MCF 10A (cell line): ENCODE measurements at regions not wholly inside any gene's neighbourhood (a gene's known extent, or its start where the extent isn't known, plus 50 kb on each side); places are given as distances from the start of the nearest gene placed in this dataset.

ENCODE experiments used
- BruUV-seq: library from RNA; stranded (reverse); fragments of 400-500 nt; replicated peaks from 2 replicates; lab custom pipeline; 2021; lab: Mats Ljungman, UMichigan
- CTCF ChIA-PET: fragments of 300-600 bp; sonication (Branson Sonifier 250); formaldehyde crosslinking; extraction: SDS; loops from one replicate; lab custom pipeline; 2021; ENCODE audit warnings: antibody characterized with exemption, inconsistent platforms; lab: Yijun Ruan, JAX
- POLR2A ChIA-PET: fragments of 300-600, 350-650 bp; sonication (Branson Sonifier 250); formaldehyde crosslinking; extraction: SDS; loops from one replicate; lab custom pipeline; 2020; ENCODE audit warnings: antibody characterized with exemption, inconsistent platforms; lab: Yijun Ruan, JAX
- DNase-seq: peaks from one replicate; pipeline ENCODE4 v3.0.0-alpha.2; 2018; ENCODE audit not compliant: unreplicated experiment
- H3K27ac Mint-ChIP-seq: one replicate; pipeline ENCODE4 v1.8.0; 2022; ENCODE audit warnings: mild to moderate bottlenecking, low read depth, mixed read lengths; ENCODE audit not compliant: unreplicated experiment
- H3K27me3 Mint-ChIP-seq: one replicate; pipeline ENCODE4 v1.8.0; 2022; ENCODE audit warnings: mixed read lengths; ENCODE audit not compliant: insufficient read depth, unreplicated experiment
- H3K36me3 Mint-ChIP-seq: one replicate; pipeline ENCODE4 v1.8.0; 2022; ENCODE audit warnings: mild to moderate bottlenecking, moderate library complexity, mixed read lengths; ENCODE audit not compliant: insufficient read depth, unreplicated experiment
- H3K4me1 Mint-ChIP-seq: one replicate; pipeline ENCODE4 v1.8.0; 2022; ENCODE audit warnings: mixed read lengths; ENCODE audit not compliant: insufficient read depth, unreplicated experiment
- H3K4me3 Mint-ChIP-seq: one replicate; pipeline ENCODE4 v1.8.0; 2022; ENCODE audit warnings: mild to moderate bottlenecking, moderate library complexity, mixed read lengths; ENCODE audit not compliant: unreplicated experiment
- H3K9me3 Mint-ChIP-seq: one replicate; pipeline ENCODE4 v1.8.0; 2022; ENCODE audit warnings: mixed read lengths; ENCODE audit not compliant: unreplicated experiment
- CTCF ChIP-seq: fragments of 200-600 bp; IDR thresholded peaks from one replicate; pipeline ENCODE4 v1.8.0; 2022; ENCODE audit warnings: antibody characterized with exemption, mild to moderate bottlenecking; ENCODE audit not compliant: unreplicated experiment
- intact Hi-C: fragments of 100-400 bp; cut with micrococcal nuclease; formaldehyde crosslinking; loops from 2 replicates; pipeline ENCODE4 v1.14.1; 2022

- peaks cover 7% of the 10 kb centered on the region for H3K9me3 Mint-ChIP-seq
- POLR2A ChIA-PET = no interaction called here
- TF ChIP-seq CTCF = no peak
- intact Hi-C loops = no loop called here
- BruUV-seq = no TSS peak
- no peak for DNase-seq
- H3K4me1 Mint-ChIP-seq = no peaks in the 10 kb centered on the region
- no peak overlapping the region for H3K27ac Mint-ChIP-seq
- no peak overlapping the region for H3K4me3 Mint-ChIP-seq
- H3K27me3 Mint-ChIP-seq = peaks cover 14% of the 10 kb centered on the region
- CTCF ChIA-PET = no interaction called here
- H3K36me3 Mint-ChIP-seq = no peaks in the 10 kb centered on the region
Measured at GRCh38 chr22:35202376-35202775, 54.9 kb upstream of the HMGXB4 start.

GRCh38 chr22:35203583-35203982 lies 53.7 kb upstream of the HMGXB4 start:
- Mint-ChIP-seq H3K36me3 (no peaks in the 10 kb centered on the region), H3K9me3 (peaks cover 7% of the 10 kb centered on the region), H3K27ac (no peak overlapping the region), H3K4me1 (no peaks in the 10 kb centered on the region), H3K27me3 (peaks cover 2% of the 10 kb centered on the region), H3K4me3 (no peak overlapping the region)
- BruUV-seq = no TSS peak
- intact Hi-C loops = no loop called here
- CTCF ChIA-PET = interaction anchor here (0.7 kb wide), 1 partner anchor 1065 kb away, joined by 3 read pairs; no protein-coding TSS in a partner anchor
- POLR2A ChIA-PET = no interaction called here
- no peak for DNase-seq
- no peak for TF ChIP-seq CTCF

GRCh38 chr22:35204807-35205775 lies 52.2 kb upstream of the HMGXB4 start:
- DNase-seq = no peak
- H3K27ac Mint-ChIP-seq = no peak overlapping the region
- TF ChIP-seq CTCF = no peak

GRCh38 chr22:35205961-35206360 lies 51.3 kb upstream of the HMGXB4 start:
- peak; percentile 2 for DNase-seq
- no peak overlapping the region for H3K27ac Mint-ChIP-seq
- no peak for TF ChIP-seq CTCF
- peaks cover 1% of the 10 kb centered on the region for H3K9me3 Mint-ChIP-seq
- POLR2A ChIA-PET = interaction anchor here (0.6 to 1.2 kb wide), 2 partner anchors 52 to 105 kb away, joined by 3 to 4 read pairs; no protein-coding TSS in a partner anchor
- H3K27me3 Mint-ChIP-seq = no peaks in the 10 kb centered on the region
- H3K4me1 Mint-ChIP-seq = no peaks in the 10 kb centered on the region
- H3K36me3 Mint-ChIP-seq = no peaks in the 10 kb centered on the region
- BruUV-seq = no TSS peak
- H3K4me3 Mint-ChIP-seq = no peak overlapping the region
- intact Hi-C loops = no loop called here
- CTCF ChIA-PET = interaction anchor here (0.5 to 1.7 kb wide), 4 partner anchors 24 to 335 kb away, joined by 3 to 6 read pairs (median 3); no protein-coding TSS in a partner anchor

More at GRCh38 chr22:35204807-35205775, 52.2 kb upstream of the HMGXB4 start:
- intact Hi-C loops = no loop called here
- Mint-ChIP-seq H3K36me3 (no peaks in the 10 kb centered on the region), H3K27me3 (no peaks in the 10 kb centered on the region), H3K4me3 (no peak overlapping the region), H3K4me1 (no peaks in the 10 kb centered on the region), H3K9me3 (peaks cover 7% of the 10 kb centered on the region)
- POLR2A ChIA-PET = interaction anchor here (0.6 to 1.2 kb wide), 2 partner anchors 53 to 105 kb away, joined by 3 to 4 read pairs; no protein-coding TSS in a partner anchor
- CTCF ChIA-PET = interaction anchor here (0.5 to 1.7 kb wide), 3 partner anchors 25 to 334 kb away, joined by 3 to 6 read pairs (median 3); no protein-coding TSS in a partner anchor
- no TSS peak for BruUV-seq
